GM12878 (cell line): ENCODE measurements at regions not wholly inside any gene's neighbourhood (a gene's known extent, or its start where the extent isn't known, plus 50 kb on each side); places are given as distances from the start of the nearest gene placed in this dataset.

Source experiments
- EP300 ChIP-seq, 2 experiments: fragments of 150-350 bp in 1 of 2; IDR thresholded peaks; 2 replicates each; pipeline ENCODE4 v1.6.1; 2011 to 2012; ENCODE audit warnings: low read depth in 2 of 2, low read length in 2 of 2, borderline replicate concordance in 1 of 2, improper control_type of control experiment in 1 of 2, inconsistent platforms in 1 of 2; ENCODE audit not compliant: control insufficient read depth in 1 of 2
- MYC ChIP-seq: IDR thresholded peaks from 2 replicates; pipeline ENCODE4 v1.6.1; 2011; ENCODE audit warnings: mild to moderate bottlenecking, low read length, moderate library complexity, inconsistent platforms; ENCODE audit not compliant: insufficient read depth, insufficient replicate concordance, insufficient read length, severe bottlenecking
- POLR2A ChIP-seq: IDR thresholded peaks from 2 replicates; pipeline ENCODE4 v1.6.1; 2011; ENCODE audit warnings: low read depth, mild to moderate bottlenecking, low read length
- RB1 ChIP-seq: fragments of 450-650 bp; formaldehyde crosslinking; IDR thresholded peaks from 2 replicates; pipeline ENCODE4 v1.6.1; 2017; ENCODE audit warnings: mild to moderate bottlenecking, borderline replicate concordance
- SMC3 ChIP-seq: IDR thresholded peaks from 2 replicates; pipeline ENCODE4 v1.6.1; 2011; ENCODE audit warnings: low read length, improper control_type of control experiment, borderline replicate concordance
- USF2 ChIP-seq: IDR thresholded peaks from 2 replicates; pipeline ENCODE4 v1.6.1; 2011; ENCODE audit warnings: low read depth, low read length, improper control_type of control experiment, borderline replicate concordance
- ZBTB33 ChIP-seq: fragments of 450-650 bp; IDR thresholded peaks from 2 replicates; pipeline ENCODE4 v1.6.1; 2017; ENCODE audit warnings: mild to moderate bottlenecking
- TF ChIP-seq, protein P1 (sequence below): IDR thresholded peaks from 2 replicates; pipeline ENCODE4 v1.6.1; 2012; ENCODE audit warnings: low read depth, low read length, improper control_type of control experiment
- TF ChIP-seq, protein P2 (sequence below): IDR thresholded peaks from 2 replicates; pipeline ENCODE4 v1.6.1; 2011; ENCODE audit warnings: low read depth, mild to moderate bottlenecking, low read length, moderate library complexity, borderline replicate concordance; ENCODE audit errors: extremely low read depth

DNA sequence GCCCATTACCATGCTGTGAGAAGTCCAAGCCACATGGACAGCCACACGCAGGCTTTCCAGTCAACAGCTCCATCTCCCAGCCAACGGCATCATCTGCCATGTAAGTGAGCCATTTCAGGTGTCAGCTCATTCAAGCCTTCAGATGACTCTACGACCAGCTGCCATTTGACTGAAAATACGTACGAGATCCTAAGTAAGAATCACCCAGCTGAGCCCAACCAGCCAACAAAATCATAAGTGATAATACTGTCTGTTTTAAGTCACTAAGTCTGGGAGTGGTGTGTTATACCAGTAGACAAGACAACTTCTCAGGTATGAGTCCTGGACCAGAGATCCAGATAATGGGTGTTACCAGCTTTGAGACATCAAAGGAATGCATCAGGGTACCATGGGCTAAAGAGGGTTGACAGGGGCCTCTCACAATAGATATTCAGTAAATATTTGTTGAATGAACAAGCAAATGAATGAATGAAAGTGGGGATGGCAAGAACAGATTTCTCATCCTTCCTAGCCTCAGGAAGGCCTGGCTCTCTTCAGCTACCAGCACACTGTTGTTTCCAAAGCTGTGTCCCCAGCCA, 52.9 kb upstream of the CTIF start:
- TF ChIP-seq, protein P1, sequence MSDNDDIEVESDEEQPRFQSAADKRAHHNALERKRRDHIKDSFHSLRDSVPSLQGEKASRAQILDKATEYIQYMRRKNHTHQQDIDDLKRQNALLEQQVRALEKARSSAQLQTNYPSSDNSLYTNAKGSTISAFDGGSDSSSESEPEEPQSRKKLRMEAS, result no peak
- TF ChIP-seq POLR2A, result no peak
- TF ChIP-seq, protein P2, sequence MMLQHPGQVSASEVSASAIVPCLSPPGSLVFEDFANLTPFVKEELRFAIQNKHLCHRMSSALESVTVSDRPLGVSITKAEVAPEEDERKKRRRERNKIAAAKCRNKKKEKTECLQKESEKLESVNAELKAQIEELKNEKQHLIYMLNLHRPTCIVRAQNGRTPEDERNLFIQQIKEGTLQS, result no peak
- TF ChIP-seq ZBTB33, result no peak
- TF ChIP-seq EP300 (IDR thresholded peaks at IDR 0.05; ENCODE audit: borderline replicate concordance in 1 of 2, control insufficient read depth in 1 of 2, low read depth in 2 of 2, low read length in 2 of 2), result no peak
- no peak for TF ChIP-seq RB1
- TF ChIP-seq SMC3, result no peak
- TF ChIP-seq MYC, result no peak
- TF ChIP-seq USF2, result no peak
